Mucosa of rectum (tissue), 2 donors: ENCODE measurements at regions not wholly inside any gene's neighbourhood (a gene's known extent, or its start where the extent isn't known, plus 50 kb on each side); places are given as distances from the start of the nearest gene placed in this dataset.

Source experiments
- H3K27ac ChIP-seq, 2 donors: one replicate each; pipeline ENCODE4 v1.7.0; 2013; ENCODE audit warnings: inconsistent platforms in 2 of 2, low read depth in 2 of 2, low read length in 2 of 2
- H3K27me3 ChIP-seq, 2 donors: one replicate each; pipeline ENCODE4 v1.7.0; 2013; ENCODE audit warnings: low read length in 2 of 2; ENCODE audit not compliant: control insufficient read depth in 2 of 2, insufficient read depth in 2 of 2
- H3K36me3 ChIP-seq, 2 donors: one replicate each; pipeline ENCODE4 v1.7.0; 2013; ENCODE audit warnings: low read length in 2 of 2; ENCODE audit not compliant: control insufficient read depth in 2 of 2, insufficient read depth in 2 of 2
- H3K4me1 ChIP-seq, 2 donors: one replicate each; pipeline ENCODE4 v1.7.0; 2013; ENCODE audit warnings: low read length in 2 of 2, mild to moderate bottlenecking in 1 of 2; ENCODE audit not compliant: control insufficient read depth in 2 of 2, insufficient read depth in 2 of 2
- H3K4me3 ChIP-seq, 2 donors: one replicate each; pipeline ENCODE4 v1.7.0; 2013; ENCODE audit warnings: low read length in 2 of 2
- H3K9ac ChIP-seq, 2 donors: one replicate each; pipeline ENCODE4 v1.7.0; 2013; ENCODE audit warnings: low read length in 2 of 2, low read depth in 1 of 2, mild to moderate bottlenecking in 1 of 2
- H3K9me3 ChIP-seq, 2 donors: one replicate each; pipeline ENCODE4 v1.7.0; 2013; ENCODE audit warnings: low read length in 2 of 2; ENCODE audit not compliant: control insufficient read depth in 2 of 2
- donor health status: healthy.
- donor health status: Normal muscosa, but diverticular disease.

DNA sequence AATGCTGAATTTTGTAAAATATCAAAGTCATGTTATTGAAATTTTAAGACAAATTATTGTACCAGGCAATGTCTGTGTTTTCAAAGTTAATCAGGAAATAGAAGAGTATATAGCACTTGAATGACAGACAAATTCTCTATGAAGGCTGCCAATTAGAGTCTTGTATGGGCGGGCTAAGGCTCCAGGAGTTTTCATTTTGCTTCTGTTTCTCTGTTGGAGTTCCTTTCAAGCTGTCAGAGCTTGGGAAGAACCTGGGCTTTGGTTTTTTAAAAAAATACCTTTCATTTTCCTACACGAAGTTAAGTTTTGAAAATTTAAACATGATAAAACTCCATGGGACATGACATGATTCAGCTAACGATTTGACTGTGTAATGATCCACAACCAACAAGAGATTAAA, 339.0 kb upstream of the KCNH7 start:
- H3K27ac ChIP-seq: no peak overlapping the region
- H3K36me3 ChIP-seq: no peaks in the 10 kb centered on the region
- H3K4me1 ChIP-seq: no peaks in the 10 kb centered on the region
- no peak overlapping the region for H3K4me3 ChIP-seq
- no peaks in the 10 kb centered on the region for H3K27me3 ChIP-seq
- H3K9me3 ChIP-seq: no peaks in the 10 kb centered on the region
- H3K9ac ChIP-seq: no peak overlapping the region

DNA sequence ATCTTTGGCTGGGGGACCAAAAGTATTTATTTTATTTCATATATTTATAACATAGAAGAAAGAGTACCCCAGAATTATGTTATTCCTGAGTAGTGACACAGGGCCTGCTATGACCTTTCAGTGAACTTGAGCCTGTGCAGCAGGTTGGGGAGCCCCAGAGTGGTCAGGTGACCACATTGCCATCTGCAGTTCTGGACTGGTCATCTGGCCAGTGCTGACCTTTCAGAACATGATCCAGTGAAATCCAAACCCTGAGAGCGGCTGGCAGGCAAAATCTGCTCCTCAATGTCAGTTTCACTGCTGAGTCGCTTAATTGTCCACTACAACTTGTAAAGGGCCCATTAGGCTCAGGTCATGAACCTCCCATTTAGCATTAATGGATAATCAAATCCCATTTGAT, 336.7 kb upstream of the KCNH7 start:
- H3K9ac ChIP-seq: no peak overlapping the region
- H3K9me3 ChIP-seq: no peaks in the 10 kb centered on the region
- H3K4me1 ChIP-seq: no peaks in the 10 kb centered on the region
- no peaks in the 10 kb centered on the region for H3K36me3 ChIP-seq
- H3K27me3 ChIP-seq: no peaks in the 10 kb centered on the region
- H3K4me3 ChIP-seq: no peak overlapping the region
- H3K27ac ChIP-seq: no peak overlapping the region

DNA sequence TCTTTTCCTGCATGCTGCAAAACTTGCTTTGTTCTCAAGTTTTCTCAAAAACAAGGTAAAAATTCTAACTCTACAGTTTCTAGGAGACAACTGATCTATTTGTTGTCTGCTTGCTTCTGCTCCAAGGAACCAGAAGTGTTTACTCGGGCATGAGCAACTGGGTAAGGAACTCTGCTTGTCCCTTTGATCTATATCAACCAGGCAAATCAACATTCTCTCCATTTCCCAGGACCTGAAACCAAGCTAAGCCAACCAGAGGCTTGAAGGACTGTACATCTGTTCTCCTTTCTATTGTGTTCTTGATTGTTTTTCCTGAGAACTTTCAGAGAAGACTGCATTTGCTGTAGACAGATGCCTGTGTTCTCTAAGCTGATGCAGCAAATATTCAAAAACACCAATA, 335.0 kb upstream of the KCNH7 start:
- Histone ChIP-seq H3K27ac (no peak overlapping the region), H3K4me3 (no peak overlapping the region), H3K9me3 (no peaks in the 10 kb centered on the region), H3K4me1 (no peaks in the 10 kb centered on the region), H3K27me3 (no peaks in the 10 kb centered on the region), H3K9ac (no peak overlapping the region), H3K36me3 (no peaks in the 10 kb centered on the region)

DNA sequence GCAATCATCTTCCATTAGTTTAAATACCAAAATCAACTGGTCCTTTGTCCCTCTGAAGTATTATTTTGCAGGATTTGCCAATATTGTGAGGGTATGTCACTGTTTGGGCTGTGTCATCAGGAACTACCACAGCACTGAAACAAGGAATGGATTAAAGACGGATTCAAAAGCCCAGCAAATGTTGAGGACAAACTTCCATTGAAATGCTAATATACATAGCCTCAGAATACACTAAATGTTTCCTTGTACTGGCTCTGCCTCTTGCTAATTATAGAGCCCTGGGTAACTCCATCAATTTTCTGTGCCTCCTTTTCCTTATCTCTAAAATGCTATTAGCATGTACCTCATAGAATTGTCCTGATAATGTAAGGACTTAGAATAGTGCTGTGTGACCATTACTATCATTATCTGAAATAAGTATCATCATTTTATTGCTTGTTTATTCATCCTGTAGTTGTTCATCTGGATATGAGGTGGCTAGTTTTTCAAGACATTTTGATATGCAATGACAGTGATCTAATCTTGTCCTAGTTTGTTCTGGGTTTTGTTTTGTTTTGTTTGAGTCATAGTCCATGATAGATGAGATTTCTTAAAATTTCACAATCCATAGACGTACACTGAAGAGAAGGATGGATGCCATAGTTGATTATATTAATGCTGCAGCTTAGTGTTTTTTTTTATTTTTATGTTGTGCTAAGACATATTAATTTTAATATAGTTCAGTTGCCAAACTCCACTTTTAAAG, 333.4 kb upstream of the KCNH7 start:
- H3K36me3 ChIP-seq: no peaks in the 10 kb centered on the region
- H3K4me3 ChIP-seq: no peak overlapping the region
- H3K4me1 ChIP-seq: no peaks in the 10 kb centered on the region
- no peaks in the 10 kb centered on the region for H3K9me3 ChIP-seq
- no peak overlapping the region for H3K9ac ChIP-seq
- H3K27me3 ChIP-seq: no peaks in the 10 kb centered on the region
- H3K27ac ChIP-seq: no peak overlapping the region

DNA sequence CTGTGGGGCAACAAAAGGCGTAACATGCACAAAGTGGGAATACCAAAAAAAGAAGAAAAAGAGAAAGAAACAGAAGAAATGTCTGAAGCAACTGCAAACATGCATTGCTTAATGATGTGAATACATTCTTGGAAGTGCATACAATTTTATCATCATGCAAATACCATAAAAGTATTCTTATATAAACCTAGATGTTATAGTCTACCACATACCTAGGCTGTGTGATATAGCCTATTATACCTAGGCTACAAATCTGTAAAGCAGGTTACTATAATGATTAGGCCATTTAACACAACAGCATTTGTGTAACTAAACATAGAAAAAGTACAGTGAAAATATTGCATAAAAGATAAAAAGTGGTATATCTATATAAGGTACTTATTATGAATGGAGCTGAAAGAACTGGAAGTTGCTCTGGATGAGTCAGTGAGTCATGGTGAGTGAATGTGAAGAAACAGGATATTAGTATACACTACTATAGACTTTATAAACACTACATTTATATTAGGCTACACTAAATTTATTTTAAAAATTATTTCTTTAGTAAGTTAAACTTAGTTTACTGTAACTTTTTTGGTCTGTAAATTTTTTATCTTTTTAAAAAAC, 319.4 kb upstream of the KCNH7 start:
- H3K4me1 ChIP-seq: no peaks in the 10 kb centered on the region
- no peaks in the 10 kb centered on the region for H3K27me3 ChIP-seq
- no peaks in the 10 kb centered on the region for H3K36me3 ChIP-seq
- no peak overlapping the region for H3K9ac ChIP-seq
- H3K27ac ChIP-seq: no peak overlapping the region
- H3K4me3 ChIP-seq: no peak overlapping the region
- no peaks in the 10 kb centered on the region for H3K9me3 ChIP-seq

DNA sequence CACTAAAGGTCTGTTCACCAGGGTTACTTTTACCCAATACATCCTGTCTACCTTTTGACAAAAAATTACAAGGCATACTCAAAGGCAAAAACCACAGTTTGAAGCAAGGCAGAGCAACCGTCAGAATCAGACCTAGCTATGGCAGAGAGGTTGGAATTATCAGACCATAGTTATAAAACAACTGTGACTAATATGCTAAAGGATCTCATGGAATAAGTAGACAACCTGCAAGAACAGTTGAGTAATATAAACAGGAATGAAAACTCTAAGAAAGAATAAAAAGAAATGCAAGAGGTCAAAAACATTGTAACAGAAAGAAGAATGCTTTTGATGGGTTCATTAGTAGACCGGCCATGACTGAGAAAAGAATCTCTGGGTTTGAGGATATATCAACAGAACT, 318.8 kb upstream of the KCNH7 start:
- H3K4me1 ChIP-seq: no peaks in the 10 kb centered on the region
- H3K9ac ChIP-seq: no peak overlapping the region
- H3K27ac ChIP-seq: no peak overlapping the region
- H3K4me3 ChIP-seq: no peak overlapping the region
- H3K27me3 ChIP-seq: no peaks in the 10 kb centered on the region
- H3K36me3 ChIP-seq: no peaks in the 10 kb centered on the region
- no peaks in the 10 kb centered on the region for H3K9me3 ChIP-seq

DNA sequence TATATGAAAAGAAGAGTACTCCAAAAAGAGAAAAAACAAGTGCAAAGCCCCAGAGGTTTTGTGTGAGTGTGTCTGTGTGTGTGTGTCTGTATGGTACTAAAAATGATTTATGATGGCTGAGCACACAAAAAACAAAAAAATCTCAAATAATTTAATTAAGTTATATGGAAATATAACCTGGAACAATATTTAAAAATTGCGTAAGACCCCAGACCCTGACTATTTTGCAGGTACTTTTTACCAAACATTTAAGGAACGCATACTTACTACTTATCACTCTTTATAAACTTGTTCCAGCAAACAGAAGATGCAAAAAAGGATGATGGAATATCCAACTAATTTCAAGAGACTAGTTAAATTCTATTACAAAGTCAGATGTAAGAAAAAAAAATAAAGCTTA, 317.4 kb upstream of the KCNH7 start:
- H3K9me3 ChIP-seq: no peaks in the 10 kb centered on the region
- no peak overlapping the region for H3K4me3 ChIP-seq
- H3K9ac ChIP-seq: no peak overlapping the region
- no peaks in the 10 kb centered on the region for H3K27me3 ChIP-seq
- H3K4me1 ChIP-seq: no peaks in the 10 kb centered on the region
- no peak overlapping the region for H3K27ac ChIP-seq
- no peaks in the 10 kb centered on the region for H3K36me3 ChIP-seq

DNA sequence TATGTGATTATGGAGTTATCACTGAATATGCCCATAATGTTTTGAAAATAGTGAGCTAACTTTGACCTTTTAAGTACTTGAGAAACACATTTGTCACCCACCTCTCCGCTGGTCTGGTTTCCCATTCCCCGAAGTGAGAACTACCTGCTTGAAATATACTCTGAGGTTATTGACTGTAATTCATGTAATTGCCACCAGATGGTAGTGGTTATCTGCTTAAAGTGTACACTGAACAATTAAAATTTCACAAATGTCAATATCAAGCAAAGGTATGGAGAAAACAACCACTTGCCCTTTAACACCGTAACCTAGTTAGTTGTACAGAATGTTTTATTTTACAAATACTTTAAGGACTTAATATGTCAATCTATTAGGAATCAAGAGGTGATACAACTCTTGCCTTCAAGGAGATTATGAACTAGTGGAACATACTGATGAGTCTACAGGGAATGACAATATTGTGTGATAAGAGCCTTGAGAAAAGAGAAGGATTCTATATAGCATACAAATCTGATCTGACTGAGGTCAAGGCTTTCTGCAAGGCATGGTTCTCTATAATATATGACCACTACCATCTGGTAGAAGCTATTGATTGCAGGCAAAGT, 316.8 kb upstream of the KCNH7 start:
- Histone ChIP-seq H3K9ac (no peak overlapping the region), H3K27ac (no peak overlapping the region), H3K36me3 (no peaks in the 10 kb centered on the region)

DNA sequence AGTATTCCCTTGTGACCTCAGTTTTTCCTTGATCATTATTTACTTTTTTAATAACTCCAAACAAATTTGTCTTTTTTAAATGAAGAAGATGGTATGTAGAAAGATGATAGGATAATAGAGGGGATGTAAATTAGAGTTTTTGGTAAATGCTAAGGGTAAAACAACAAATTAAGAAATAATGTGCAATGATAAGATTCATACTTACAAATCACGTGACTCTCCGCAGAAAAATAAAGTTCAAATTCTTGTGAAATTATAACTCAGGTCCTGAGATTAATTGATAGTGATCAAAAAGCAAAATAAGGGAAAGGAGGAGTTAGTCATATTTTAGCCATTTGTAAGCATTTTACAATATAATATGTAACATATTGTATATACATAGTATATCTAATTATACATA, 304.1 kb upstream of the KCNH7 start:
- Histone ChIP-seq H3K9me3 (no peaks in the 10 kb centered on the region), H3K4me3 (no peak overlapping the region), H3K27ac (no peak overlapping the region), H3K36me3 (no peaks in the 10 kb centered on the region), H3K4me1 (no peaks in the 10 kb centered on the region), H3K9ac (no peak overlapping the region), H3K27me3 (no peaks in the 10 kb centered on the region)

More for the DNA sequence above, 316.8 kb upstream of the KCNH7 start:
- no peaks in the 10 kb centered on the region for H3K4me1 ChIP-seq
- no peaks in the 10 kb centered on the region for H3K27me3 ChIP-seq
- H3K9me3 ChIP-seq: no peaks in the 10 kb centered on the region
- H3K4me3 ChIP-seq: no peak overlapping the region

DNA sequence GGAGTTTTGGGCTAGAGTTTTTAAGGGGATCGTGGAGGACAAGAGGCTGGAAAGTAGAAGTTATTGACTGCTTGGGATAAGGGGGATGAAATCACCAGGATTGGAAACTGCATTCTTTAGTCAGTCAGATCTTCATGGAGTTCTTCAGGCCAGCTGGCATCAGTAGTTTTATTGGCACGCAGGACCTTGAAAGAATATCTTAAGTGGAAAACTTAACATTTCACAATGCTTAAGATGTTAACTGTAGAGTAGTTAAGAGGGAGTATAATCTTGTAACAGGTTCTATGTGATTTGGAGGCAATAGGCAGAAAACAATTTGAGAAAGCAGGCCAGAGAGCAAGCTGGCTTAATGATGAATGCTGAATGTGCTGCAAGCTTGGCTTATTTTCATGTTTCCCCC, 300.4 kb upstream of the KCNH7 start:
- Histone ChIP-seq H3K36me3 (no peaks in the 10 kb centered on the region), H3K4me1 (no peaks in the 10 kb centered on the region), H3K27ac (no peak overlapping the region), H3K9ac (no peak overlapping the region), H3K4me3 (no peak overlapping the region), H3K9me3 (no peaks in the 10 kb centered on the region), H3K27me3 (no peaks in the 10 kb centered on the region)
